ENCODE measurements at regions not wholly inside any gene's neighbourhood (a gene's known extent, or its start where the extent isn't known, plus 50 kb on each side); places are given as distances from the start of the nearest gene placed in this dataset.

DNA sequence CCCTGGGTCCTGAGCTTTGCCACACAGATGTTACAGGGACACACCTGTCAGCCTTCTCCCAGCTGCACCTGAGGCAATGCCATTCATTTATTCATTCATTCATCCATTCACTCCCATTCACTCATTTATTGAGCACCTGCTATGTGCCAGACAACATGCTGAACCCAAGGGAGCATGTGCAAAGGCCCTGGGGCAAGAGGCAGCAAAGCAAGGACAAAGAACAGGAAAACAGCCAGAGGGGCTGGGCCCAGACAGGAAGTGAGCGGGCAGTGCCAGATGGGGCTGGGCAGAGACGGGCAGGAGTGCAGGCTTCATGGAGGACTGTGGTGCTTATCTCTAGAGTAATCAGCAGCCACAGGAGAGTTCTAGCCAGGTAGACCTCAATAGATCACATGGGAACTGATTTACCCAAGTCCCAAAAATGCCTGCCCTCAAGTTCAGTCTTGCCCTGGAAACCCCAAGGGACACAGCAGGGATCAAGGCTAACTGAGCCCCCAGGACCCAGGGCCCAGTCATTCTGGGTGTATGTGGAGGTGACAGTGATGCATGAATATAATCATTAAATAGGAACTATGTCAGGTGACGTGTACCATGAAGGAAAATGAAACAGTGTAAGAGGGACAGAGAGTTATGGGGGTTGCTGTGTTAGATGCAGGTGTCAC lies 530.3 kb downstream of the MATN1 start:
- DNase-seq, result no peak

DNA sequence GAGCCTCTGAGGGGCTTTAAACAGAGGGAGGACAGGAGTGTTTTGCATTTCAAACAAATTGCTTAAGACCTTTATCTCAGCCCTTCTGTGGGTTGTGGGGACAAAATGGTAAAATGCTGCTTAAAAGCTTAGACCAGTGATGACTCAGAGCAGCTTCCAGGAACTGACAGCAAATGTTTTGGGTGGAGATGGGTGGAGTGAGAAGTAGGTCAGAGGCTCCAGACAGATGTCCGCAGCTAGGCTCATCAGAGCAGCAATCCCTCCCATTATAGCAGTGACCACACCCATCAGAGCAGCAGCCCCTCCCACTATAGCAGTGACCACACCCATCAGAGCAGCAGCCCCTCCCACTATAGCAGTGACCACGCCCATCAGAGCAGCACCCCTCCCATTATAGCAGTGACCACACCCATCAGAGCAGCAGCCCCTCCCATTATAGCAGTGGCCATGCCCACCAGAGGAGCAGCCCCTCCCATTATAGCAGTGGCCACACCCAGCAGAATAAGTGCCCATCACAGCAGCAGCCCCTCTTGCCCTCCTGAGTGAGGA lies 532.2 kb downstream of the MATN1 start:
- DNase-seq, result peak; percentile 70

DNA sequence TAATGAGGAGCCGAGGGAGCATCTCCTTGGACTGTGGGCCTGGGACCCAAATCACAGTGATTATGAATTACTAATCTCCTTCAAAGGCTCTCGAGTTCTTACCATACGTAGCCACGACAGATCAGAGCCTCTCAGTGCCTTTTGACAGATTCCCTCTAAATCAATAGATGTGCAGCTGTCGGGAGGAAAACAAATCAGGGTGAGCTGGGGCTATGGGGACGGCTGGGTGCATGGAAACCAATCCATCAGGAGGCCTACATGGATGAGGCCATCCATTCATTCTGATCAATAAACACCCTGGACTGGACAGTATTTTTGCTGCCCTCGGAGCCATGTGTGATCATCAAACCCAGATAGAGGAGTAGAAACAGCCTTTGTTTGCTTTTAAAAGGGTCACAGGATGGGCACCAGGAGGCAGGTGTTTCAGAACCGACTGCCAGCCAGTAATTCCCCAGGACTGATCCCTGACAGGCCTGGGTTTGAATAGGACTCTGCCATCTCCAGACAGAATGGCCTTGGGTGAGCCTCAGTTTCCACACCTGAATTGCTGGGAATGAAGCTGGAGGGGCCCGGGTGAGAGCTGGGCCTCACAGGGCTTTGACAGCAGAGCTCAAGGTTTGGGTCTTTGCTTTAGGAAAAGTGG lies 532.8 kb downstream of the MATN1 start:
- no peak for DNase-seq

DNA sequence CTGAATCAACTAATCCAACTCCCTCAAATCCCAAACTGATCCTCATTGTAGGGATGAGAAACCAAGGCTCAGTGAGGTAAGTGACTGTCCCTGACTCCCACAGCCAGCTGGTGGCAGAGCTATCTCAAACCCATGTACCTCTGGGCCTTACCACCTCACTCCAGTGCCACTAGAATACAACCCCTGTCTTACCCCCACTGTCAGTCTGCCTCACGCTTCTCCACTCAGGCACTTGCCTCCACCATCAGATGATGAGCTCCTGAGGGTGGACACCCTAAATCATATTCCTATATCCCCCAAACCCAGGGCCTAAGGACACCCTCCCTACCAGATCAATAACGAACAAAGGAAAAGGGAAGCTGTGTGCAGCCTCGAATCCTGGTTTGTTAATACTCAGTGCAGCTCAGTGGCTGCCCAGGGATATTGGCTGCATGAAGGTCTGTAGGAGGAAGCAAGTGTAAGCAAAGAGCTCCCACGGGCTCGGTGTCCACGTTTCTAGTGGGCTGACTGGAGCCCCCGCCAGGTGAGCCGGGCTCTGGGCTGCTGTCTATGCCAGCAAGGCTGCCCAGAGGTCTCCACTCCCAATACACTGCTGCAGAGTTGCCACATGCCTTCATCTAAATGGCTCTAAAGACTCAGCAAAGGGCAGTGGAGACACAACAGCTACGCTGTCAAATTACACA lies 533.4 kb downstream of the MATN1 start:
- DNase-seq, result no peak

DNA sequence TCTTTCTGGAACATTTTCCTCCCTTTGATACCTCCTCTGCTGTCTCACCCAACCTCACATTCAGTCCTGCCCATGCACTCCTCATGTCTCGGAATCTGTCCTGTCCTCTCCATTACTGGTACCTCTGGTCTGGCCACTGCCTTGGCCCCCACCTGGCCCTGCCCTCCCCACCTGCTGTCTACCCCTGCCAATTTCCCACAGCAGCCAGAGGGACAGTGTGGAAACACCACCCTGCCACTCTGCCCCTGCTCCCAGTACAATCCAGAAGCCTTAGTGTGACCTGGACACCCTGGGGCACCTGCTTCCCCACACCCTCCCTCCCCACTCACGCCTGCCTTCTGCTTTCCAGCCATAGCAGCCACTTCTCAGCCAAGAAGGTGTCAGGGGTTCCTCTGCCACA lies 534.4 kb downstream of the MATN1 start:
- no peak for DNase-seq

DNA sequence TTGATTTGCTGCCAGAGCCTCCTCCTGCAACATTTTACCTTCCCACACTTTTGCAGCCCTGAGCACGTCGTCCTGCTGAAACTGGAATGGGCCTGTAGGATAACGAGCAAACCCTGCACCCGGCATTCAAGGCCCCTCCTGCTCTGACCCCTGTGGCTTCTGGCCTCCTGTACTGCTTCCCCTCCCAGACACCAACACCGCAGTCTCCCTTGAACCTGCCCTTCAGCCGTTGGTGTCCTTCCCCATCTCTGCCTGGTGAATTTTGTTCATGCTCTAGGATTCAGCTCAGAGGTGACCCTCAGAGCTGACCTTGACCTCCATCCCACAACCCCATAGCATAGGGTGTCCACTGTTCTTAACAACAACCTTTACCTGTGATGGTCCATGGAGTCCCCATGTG lies 535.1 kb downstream of the MATN1 start:
- no peak for DNase-seq

DNA sequence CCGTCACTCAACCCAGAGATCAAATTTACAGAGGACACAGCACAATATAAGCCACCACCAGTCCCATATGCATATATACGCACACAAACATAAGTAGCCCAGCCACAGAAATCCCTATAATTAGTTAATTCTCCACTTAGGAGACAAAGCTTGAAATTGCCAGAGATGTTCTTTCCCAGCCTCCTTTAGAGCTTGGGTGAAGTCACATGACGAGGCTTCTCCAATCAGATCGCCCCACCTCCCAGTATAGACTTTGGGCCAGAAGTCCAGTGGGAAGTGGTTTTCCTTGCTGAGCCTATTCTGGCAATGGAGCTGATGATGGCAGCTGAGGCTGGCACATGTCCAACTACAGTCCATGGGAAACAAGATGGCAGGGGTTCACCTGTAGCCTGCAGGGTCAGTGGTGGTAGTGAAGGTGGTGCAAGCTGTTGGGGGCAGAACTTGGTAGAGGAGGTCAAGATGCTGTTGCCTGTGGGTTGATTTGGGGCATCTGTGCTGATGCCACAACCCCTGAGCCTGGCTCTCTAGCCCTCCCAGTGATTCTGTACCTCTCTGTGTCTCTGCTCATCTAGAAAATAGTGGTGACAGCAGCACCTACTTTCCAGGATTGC lies 535.9 kb downstream of the MATN1 start:
- no peak for DNase-seq

DNA sequence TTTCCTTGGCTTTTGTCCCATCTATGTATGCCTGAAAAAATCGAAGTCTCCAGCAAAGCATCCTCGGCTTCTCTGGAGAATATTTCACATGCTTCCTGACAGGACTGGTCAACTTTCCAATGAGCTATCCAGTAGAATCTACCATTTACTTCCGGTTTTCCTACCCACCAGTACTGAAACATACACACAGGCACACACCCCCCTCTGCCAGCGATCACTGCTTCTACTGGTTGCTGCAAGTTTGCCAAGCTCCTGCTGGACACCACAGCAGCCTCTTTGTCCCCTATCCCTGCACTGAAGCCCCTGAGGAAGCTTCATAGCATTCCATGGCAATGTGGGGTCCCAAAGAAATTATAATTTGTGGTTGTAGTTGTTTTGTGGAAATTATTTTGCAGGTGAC lies 536.8 kb downstream of the MATN1 start:
- no peak for DNase-seq

DNA sequence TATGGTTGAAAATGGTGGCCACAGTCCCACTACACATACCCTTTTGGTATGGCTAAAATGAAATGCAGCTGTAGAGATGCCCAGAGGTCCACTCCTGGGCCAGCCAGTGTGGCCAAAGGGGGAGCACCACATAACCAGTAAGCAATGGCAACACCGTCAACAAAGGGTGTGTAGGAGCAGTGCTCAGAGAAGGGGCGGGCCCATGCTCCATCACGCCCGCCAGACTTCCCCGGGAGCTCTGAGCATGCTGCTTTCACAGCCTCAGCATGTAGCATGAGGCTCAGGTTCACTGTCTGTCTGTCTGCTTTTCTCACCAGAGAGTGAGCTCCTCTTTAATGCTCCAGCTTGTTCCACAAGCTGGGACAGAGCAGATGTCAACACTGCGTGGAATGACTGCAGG lies 537.6 kb downstream of the MATN1 start:
- no peak for DNase-seq

DNA sequence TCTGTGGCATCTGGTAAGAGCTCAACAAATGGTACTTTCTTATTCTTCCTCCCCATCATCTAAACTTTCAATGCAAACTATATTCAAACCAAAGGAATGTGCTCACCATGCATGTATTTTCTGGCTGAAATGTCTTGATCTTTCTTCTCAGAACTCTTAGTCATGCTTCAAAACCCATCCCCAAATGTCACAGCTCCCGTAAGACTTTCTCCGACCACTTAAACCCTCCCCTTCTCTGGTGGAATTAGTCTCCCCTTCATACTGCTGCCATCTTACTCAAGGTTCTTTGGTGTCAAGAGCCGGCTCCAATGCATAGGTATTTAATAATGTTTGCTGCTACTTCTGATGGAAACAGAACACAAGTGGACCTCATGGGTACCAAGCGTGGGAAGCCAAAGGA lies 538.1 kb downstream of the MATN1 start:
- DNase-seq, result no peak

DNA sequence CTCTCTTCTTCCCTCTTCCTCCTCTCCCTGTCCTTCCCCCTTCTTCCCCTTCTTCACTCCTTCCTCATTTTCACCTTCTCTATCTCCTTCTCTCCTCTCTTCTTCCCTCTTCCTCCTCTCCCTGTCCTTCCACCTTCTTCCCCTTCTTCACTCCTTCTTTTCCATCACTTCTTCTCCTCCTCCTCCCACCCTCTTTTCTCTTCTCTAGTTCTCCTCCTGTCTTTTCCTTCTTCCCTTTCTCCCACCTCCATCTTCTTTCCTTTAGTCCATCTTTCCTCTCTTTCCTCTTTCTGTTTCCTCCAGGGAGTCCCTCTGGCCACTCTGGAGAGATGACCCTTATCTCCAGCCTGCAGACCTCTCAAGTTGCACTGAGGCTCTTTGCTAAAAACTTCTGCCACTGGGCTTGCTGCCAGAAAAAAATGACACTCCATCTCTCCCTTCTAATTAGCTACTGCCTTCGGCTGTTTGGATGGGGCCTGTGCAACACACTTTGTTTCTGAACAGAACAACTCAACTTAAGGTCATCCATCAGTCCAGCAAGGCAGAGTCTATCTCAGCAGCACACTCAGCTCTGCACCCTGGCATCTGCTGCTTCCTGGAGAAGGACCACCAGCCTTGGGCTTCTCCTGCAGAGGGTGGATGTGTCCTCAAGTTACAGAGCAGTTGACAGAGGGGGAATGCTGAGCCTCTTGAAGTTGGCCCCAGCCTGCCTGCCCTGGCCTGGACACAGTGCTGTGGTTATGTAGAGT lies 538.8 kb downstream of the MATN1 start:
- DNase-seq, result no peak

DNA sequence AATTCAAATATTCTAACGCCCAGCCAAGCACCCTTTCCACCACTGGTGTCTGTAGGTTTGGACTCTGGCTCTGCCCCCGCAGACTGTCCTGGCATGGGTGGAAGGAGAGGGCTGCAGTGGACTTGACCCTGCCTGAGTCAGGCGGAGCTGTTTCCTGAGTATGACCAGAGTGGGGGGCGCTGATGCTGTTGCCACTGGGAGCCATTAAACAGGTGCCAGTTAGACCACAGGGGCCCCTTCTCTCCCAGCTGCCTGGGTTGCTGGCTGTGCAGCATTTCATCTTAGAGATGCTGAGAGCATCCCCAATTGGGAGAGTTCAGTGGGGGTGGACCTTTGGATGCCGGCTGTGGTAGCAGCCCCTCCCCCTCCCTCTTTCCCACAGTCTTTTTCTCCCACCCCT lies 539.5 kb downstream of the MATN1 start:
- DNase-seq, result no peak

DNA sequence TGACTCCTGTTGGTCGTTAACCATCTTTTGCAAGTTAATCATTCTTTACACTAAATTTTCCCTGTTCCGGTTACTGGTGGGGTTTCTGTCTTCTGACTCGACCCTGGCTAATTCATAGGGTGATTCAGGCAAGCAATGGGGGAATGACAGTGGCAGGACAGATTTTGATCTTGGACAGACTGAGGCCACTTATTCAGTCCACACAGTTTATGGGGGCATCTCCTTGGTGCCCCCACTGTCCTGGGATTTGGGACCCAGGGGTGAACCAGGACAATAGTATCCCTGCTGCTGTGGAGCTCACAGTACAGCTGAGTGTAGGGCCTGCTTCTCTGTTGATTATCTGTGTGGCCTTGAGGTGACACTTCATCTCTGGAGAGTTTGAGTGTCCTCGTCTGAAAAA lies 540.4 kb downstream of the MATN1 start:
- no peak for DNase-seq

DNA sequence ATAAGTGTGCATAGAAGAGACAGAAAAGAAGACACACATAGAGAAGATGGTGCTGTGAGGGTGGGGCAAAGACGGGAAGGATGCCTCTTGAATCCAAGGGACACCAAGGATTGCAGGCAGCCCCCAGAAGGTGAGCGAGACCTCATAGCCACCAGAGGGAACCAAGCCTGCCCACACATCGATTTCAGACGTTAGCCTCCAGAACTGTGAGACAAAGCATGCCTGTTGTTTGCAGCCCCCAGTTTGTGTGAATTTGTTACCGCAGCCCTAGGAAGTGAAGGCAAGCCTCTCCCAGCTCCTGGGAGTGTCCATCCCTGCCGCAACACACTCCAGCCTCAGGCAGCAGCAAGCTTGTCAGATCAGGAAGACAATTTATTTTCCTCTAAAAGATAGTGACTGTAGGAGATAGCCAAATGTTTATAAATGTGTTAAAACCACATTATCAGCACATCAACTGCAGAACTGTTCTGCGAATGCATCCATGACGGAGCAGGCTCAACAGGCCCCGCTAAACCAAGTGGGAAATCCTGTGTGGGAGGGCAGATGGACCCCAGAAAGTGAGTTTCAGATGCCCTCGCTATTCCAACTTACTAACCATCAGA lies 543.3 kb downstream of the MATN1 start:
- DNase-seq, result no peak

DNA sequence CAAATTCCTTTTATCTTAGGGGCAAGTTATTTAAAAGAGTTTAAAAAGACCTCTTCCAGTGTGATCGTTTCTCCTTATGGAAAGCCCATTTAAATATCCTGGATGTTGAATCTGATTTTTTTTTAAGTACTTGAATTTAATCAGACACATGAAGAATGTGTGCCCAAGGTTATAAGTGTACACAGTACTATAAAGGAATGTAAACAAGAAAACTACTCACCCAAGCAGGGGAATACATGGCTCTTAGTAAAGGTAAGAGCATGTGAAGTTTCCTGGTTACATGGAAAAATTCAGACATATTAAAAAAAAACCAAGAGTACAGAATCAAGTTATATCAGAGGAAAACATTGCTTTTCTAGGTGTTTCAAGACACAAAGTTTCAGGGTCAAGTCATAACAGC lies 546.9 kb downstream of the MATN1 start:
- no peak for DNase-seq

DNA sequence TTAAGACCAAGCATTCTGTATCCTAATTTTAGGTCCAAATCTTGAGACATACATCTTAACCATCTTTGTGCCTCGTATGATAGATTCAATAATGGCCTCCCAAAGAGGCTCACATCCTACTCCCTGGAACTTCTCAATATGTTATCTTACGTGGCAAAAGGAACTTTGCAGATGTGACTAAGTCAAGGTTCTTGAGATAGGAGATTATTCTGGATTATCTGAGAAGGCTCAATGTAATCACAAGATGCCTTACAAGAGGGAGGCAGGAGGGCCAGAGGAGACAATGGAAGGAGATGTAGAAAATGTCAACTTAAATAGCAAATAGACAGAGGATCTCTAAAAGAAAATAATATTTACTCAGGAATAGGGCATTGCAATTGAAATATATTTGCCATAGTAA lies 548.9 kb downstream of the MATN1 start:
- no peak for DNase-seq

DNA sequence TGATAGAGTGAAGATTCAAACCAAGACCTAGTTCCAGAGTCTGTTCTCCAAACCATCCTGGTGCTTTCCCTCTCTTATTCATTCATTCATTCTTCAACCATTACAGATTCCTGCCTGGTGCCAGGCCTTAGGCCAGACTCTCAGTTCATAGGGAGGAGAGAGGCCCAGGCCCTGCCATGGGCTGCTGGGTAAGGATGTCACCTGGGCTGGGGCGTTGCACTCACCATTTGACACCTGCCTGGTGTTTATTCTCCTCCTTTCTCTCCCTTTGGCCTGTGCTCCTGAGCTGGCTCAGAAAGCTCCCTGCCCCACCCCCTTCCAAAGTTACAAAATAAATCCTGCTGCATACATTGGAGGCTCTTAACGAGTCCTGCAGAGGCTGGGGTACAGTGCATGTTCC lies 549.8 kb downstream of the MATN1 start:
- DNase-seq, result no peak

DNA sequence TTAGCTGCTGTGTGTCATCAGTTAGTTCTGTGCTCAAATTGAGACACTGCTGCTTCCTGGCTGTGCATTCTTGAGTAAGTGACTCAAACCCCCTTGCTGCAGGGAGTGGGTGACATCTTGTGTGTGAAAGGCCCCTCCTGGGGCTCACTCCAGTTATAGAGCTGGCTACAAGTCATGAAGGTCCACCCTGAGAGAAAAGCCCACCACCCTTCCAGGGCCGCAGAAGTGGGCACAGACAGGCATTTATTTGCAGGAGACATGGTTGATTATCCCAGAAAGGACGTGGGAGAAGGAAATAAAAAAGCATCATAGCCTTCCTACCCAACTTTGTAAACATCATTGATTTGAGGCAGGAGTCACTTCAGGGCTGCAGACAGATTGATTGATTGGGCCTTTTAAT lies 550.6 kb downstream of the MATN1 start:
- DNase-seq, result no peak

DNA sequence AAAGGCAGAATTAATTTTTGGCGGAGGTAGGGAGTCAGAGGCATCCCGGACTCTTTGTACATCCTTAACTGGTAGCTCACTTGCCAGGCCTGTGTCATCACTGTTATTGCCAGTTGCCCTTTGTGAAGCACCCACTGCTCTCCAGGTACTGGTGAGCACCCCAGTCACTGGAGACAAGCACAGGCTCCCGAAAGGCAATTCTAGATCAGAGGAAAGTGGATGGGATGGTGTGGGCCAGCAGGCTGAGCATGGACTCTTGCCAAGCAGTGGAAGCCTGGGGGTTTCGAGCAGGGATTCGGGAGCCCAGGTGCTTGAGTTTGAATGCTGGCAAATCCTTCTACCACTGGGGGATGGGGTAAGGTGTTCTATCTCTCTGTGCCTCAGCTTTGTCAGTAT lies 551.1 kb downstream of the MATN1 start:
- no peak for DNase-seq

DNA sequence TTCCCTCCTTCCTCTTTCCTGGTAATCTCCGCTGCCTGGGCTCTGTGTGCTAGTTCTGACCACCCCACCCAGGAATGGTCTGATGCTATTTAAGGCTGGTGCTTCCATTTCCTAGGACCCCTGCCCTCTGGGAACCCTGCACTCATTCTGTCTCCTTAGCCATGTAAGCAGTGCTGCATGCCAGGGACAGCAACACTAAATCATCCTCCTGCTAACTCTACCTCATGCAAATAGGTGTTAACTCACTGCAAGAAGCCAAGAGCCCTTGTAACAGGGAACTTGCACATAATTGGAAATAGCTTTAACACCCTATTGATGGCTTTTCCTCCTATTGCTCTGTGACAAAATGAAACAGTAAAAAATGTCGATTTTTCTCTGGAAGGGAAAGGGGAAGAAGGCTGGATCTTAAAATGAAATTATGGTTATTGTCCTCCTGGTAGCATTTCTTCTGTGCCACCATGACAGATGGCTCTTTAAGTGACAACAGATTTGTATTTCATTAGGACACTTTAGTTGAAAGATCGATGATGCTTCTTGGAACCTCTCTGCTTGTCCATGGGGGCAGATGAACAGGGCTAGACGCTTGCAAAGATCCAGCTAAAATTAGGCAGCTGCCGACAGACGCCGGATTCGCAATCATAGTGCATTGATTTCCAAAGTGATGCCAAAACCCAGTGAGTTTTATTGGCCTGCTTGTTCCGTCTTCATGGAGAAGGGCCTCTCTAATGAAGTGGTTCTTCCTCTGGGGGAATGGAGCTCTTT lies 551.7 kb downstream of the MATN1 start:
- no peak for DNase-seq

DNA sequence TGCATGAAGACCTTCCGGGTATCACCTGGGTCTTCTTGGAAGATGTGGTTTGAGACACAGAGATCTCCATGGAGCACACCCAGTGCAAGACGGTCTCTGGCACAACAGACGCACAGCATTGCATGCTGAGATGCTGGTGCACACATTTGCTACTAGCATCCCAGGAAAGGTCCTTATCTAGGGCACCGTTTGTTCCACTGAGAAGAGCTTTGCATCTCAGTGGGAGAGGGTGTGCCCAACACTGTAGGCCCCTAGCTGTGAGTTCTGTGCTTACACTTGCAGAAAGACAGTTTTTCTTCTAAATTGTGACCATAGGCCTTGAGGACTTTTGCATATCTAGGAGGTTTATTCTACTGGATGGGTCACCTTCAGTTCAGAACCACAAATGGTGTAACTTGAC lies 554.1 kb downstream of the MATN1 start:
- no peak for DNase-seq

DNA sequence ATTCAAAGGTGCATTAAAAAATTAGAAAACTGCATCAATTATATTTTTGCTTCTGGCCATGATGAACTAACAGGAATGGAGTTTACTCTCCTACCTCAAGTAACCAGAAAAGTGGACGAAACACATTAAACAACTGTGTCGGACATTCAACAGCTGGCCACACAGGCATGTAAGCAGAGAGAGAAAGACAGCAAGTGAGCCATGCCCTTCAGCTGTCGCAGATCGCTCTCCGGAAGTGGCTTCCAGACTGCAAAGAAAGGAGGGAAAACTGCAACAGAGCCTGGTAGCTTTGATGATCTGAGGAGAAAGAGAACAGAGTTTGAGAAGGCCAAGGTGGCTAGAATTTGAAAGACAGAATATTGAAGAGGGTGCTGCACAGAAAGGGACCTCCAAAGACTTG lies 557.2 kb downstream of the MATN1 start:
- no peak for DNase-seq
